HEK293T (cell line): ENCODE measurements at regions not wholly inside any gene's neighbourhood (a gene's known extent, or its start where the extent isn't known, plus 50 kb on each side); places are given as distances from the start of the nearest gene placed in this dataset.

Source experiments
- CTCF ChIA-PET: fragments of 350-600 bp; formaldehyde crosslinking; extraction: SDS; loops from one replicate; lab custom pipeline; 2021; ENCODE audit warnings: antibody characterized with exemption, inconsistent platforms; lab: Yijun Ruan, JAX
- POLR2A ChIA-PET: fragments of 350-600 bp; formaldehyde crosslinking; extraction: SDS; loops from one replicate; lab custom pipeline; 2020; ENCODE audit warnings: antibody characterized with exemption, inconsistent platforms; lab: Yijun Ruan, JAX
- DNase-seq: peaks from one replicate; pipeline ENCODE4 v3.0.0; 2012; ENCODE audit warnings: mixed read lengths; ENCODE audit errors: extremely low spot score
- ARNT ChIP-seq: fragments of 450-650 bp; IDR thresholded peaks from 2 replicates; pipeline ENCODE4 v1.6.1; 2017; ENCODE audit warnings: mild to moderate bottlenecking
- BHLHE40 ChIP-seq: fragments of 450-650 bp; IDR thresholded peaks from 2 replicates; pipeline ENCODE4 v1.6.1; 2016; ENCODE audit warnings: mild to moderate bottlenecking, moderate library complexity, borderline replicate concordance
- CTBP1 ChIP-seq: fragments of 450-650 bp; IDR thresholded peaks from 2 replicates; pipeline ENCODE4 v1.6.1; 2016; ENCODE audit warnings: borderline replicate concordance
- ELF4 ChIP-seq: fragments of 450-650 bp; IDR thresholded peaks from 2 replicates; pipeline ENCODE4 v1.6.1; 2017; ENCODE audit warnings: antibody characterized with exemption
- FOXA1 ChIP-seq: fragments of 450-650 bp; IDR thresholded peaks from 2 replicates; pipeline ENCODE4 v1.6.1; 2016; ENCODE audit warnings: mild to moderate bottlenecking
- FOXK2 ChIP-seq: fragments of 450-650 bp; IDR thresholded peaks from 2 replicates; pipeline ENCODE4 v1.6.1; 2016; ENCODE audit warnings: mild to moderate bottlenecking
- FOXM1 ChIP-seq: fragments of 450-650 bp; IDR thresholded peaks from 2 replicates; pipeline ENCODE4 v1.6.1; 2017; ENCODE audit warnings: mild to moderate bottlenecking, borderline replicate concordance
- HDGF ChIP-seq: fragments of 450-650 bp; IDR thresholded peaks from 2 replicates; pipeline ENCODE4 v1.6.1; 2017; ENCODE audit warnings: antibody characterized with exemption, borderline replicate concordance
- L3MBTL2 ChIP-seq: fragments of 450-650 bp; conservative IDR thresholded peaks from 2 replicates; pipeline ENCODE4 v1.6.1; 2016; ENCODE audit warnings: mild to moderate bottlenecking
- LEF1 ChIP-seq: fragments of 450-650 bp; IDR thresholded peaks from 2 replicates; pipeline ENCODE4 v1.6.1; 2017; ENCODE audit warnings: mild to moderate bottlenecking, borderline replicate concordance
- NFRKB ChIP-seq: fragments of 450-650 bp; IDR thresholded peaks from 2 replicates; pipeline ENCODE4 v1.6.1; 2016; ENCODE audit warnings: mild to moderate bottlenecking, moderate library complexity
- SP1 ChIP-seq: fragments of 450-650 bp; IDR thresholded peaks from 2 replicates; pipeline ENCODE4 v1.6.1; 2017
- SUZ12 ChIP-seq: fragments of 450-650 bp; IDR thresholded peaks from 2 replicates; pipeline ENCODE4 v1.6.1; 2016; ENCODE audit warnings: mild to moderate bottlenecking
- TARDBP ChIP-seq: fragments of 450-650 bp; IDR thresholded peaks from 2 replicates; pipeline ENCODE4 v1.6.1; 2016
- ZNF384 ChIP-seq: fragments of 450-650 bp; IDR thresholded peaks from 2 replicates; pipeline ENCODE4 v1.6.1; 2016
- TF ChIP-seq, protein P1 (sequence below): fragments of 450-650 bp; IDR thresholded peaks from 2 replicates; pipeline ENCODE4 v1.6.1; 2016

DNA sequence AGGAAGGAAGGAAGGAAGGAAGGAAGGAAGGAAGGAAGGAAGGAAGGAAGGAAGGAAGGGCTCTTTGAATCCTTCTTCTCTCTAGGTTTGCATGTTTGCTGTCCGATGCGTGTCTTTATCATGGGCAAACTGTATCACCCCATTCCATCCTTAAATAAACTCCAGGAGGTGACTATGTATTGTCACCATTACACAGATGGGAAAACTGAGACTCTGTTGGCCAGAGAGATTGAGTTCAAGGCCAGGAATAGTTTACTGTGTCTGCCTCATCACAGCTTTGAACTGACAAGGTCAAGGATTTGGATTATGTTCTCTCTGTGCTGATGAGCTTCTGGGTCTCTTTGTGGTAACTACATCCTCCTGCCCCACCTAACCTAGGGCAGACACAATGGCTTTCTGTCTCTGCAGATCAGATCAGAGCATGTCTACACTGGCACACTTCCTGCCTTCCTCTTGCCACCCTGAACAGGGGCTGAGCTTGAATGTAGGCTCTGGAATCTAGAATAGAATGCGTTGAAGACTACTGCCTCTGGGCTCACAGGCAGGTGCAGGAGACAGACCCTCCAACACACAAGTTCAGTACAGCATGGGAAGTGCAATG is 78.9 kb upstream of the MAP1LC3B2 start:
- CTCF ChIA-PET: interaction anchor here (0.7 kb wide), 1 partner anchor 16 kb away, joined by 4 read pairs; no protein-coding TSS in a partner anchor
- no peak for TF ChIP-seq ELF4
- no peak for TF ChIP-seq SUZ12
- no peak for TF ChIP-seq ZNF384
- TF ChIP-seq NFRKB: no peak
- TF ChIP-seq HDGF: no peak
- no peak for TF ChIP-seq LEF1
- TF ChIP-seq TARDBP: no peak
- TF ChIP-seq ARNT: no peak
- DNase-seq: no peak
- POLR2A ChIA-PET: no interaction called here

DNA sequence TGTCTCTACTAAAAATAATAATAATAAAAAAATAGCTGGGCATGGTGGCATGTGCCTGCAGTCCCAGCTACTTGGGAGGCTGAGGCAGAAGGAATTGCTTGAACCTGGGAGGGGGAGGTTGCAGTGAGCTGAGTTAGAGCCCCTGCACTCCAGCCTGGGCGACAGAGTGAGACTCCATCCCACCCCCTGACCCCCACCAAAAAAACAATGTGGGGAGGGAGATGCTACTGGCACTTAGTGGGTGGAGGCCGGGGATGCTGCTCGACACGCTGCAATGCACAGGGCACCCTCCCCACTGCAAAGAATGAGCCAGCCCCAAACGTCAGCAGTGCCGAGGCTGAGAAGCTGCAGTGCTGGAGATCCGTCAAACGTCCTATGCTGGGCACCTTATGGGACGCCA is 77.5 kb upstream of the MAP1LC3B2 start:
- POLR2A ChIA-PET: interaction anchor here (0.9 kb wide), 1 partner anchor 15 kb away, joined by 3 read pairs; no protein-coding TSS in a partner anchor
- CTCF ChIA-PET: interaction anchor here (0.6 kb wide), 2 partner anchors 54 to 78 kb away, joined by 3 read pairs; no protein-coding TSS in a partner anchor

DNA sequence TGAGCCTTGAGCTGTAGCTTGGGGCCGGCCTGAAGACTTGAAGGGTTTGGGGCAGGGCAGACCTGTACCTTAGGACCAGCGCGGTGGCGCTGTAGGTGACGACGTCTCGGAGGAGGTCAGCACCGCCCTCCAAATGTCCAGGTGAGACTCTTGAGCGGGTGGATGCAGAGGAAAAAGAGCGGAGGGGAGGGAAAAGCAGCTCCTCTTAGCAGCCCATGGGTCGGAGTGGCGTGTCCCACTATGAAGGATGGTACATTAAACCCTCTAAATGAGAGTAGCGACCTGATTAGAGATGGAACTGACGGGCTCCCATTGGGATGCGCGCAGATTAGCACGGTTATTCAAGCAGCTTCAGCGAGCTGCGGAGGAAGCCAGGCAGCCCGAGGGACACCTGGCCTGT is 77.0 kb upstream of the MAP1LC3B2 start:
- DNase-seq: no peak
- CTCF ChIA-PET: interaction anchor here (0.6 kb wide), 2 partner anchors 53 to 78 kb away, joined by 3 read pairs; no protein-coding TSS in a partner anchor
- POLR2A ChIA-PET: interaction anchor here (0.9 kb wide), 1 partner anchor 15 kb away, joined by 3 read pairs; no protein-coding TSS in a partner anchor
- TF ChIP-seq SP1 (no peak), NFRKB (no peak), ZNF384 (no peak)

More for the DNA sequence above, 77.5 kb upstream of the MAP1LC3B2 start:
- no peak for TF ChIP-seq SUZ12
- no peak for TF ChIP-seq FOXM1
- no peak for TF ChIP-seq ELF4
- no peak for TF ChIP-seq LEF1
- TF ChIP-seq SP1: no peak
- TF ChIP-seq CTBP1: no peak
- TF ChIP-seq ZNF384: no peak
- TF ChIP-seq BHLHE40: no peak
- no peak for TF ChIP-seq ARNT
- TF ChIP-seq NFRKB: no peak
- TF ChIP-seq HDGF: no peak
- TF ChIP-seq FOXA1: no peak
- TF ChIP-seq FOXK2: no peak
- TF ChIP-seq TARDBP: no peak
- no peak for TF ChIP-seq L3MBTL2
- TF ChIP-seq, protein P1, sequence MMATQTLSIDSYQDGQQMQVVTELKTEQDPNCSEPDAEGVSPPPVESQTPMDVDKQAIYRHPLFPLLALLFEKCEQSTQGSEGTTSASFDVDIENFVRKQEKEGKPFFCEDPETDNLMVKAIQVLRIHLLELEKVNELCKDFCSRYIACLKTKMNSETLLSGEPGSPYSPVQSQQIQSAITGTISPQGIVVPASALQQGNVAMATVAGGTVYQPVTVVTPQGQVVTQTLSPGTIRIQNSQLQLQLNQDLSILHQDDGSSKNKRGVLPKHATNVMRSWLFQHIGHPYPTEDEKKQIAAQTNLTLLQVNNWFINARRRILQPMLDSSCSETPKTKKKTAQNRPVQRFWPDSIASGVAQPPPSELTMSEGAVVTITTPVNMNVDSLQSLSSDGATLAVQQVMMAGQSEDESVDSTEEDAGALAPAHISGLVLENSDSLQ: no peak
- no peak for DNase-seq

DNA sequence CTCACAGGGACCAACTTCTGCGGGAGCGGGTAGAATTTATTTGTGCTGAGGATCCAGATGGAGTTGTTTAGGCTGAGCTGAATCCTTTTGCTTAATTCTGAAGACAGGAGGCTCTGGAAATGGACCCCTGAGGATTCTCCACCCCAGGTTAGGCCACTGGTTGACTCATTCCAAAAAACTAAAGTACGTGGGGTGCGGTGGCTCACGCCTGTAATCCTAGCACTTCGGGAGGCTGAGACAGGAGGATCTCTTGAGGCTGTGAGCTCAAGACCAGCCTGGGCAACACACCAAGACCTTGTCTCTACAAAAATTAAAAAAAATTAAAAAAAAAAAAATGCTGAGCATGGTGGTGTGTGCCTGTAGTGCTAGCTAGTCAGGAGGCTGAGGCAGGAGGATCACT is 76.3 kb upstream of the MAP1LC3B2 start:
- ChIA-PET CTCF (interaction anchor here (0.6 kb wide), 1 partner anchor 175 kb away, joined by 3 read pairs; no protein-coding TSS in a partner anchor), POLR2A (no interaction called here)
- TF ChIP-seq CTBP1 (no peak), SP1 (no peak), ARNT (no peak), BHLHE40 (no peak), TARDBP (no peak), SUZ12 (no peak), NFRKB (no peak), L3MBTL2 (no peak), HDGF (no peak), ZNF384 (no peak), FOXK2 (no peak), ELF4 (no peak), LEF1 (no peak)
- TF ChIP-seq, protein P1: no peak
- DNase-seq: no peak

DNA sequence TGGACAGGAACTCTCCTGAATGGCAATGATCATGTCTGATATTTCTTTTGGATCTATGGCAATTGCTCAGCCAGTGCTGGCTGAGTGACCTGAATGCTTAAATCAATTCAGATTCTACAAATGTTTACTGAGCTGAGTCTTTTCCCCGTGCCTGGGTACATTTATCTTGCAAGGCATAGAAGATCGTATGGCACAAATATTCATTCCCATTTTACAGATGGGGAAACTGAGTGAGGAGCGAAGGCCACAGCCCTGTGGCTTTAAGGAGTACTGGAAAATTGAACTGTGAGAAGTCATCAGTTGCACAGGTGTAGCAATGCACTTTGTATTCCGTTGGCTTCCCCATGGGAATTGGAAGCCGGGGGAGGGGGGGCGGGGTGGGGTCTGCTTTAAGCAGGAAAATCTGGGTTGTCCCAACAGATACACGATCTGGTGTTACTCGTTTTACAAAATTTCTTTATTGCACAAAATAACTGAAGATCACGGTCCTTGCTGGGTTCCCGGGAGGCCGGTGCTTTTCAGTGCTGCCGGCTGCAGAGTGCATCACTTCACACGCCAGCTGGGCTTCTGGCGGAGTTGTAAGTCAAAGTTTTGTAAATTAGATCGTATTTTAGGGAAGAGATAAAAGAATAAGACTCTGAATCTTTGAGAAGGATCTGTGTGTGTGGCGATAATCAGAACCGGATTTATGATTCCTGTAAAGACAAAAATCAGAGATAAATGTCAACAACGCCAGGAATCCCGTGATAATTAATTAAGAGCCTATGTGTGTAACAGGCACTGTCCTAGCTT is 75.0 kb upstream of the MAP1LC3B2 start:
- POLR2A ChIA-PET: no interaction called here
- CTCF ChIA-PET: interaction anchor here (0.8 to 1.2 kb wide), 3 partner anchors 9 to 136 kb away, joined by 3 read pairs; no protein-coding TSS in a partner anchor
- no peak for DNase-seq
- TF ChIP-seq FOXM1: no peak
- TF ChIP-seq L3MBTL2: no peak
- no peak for TF ChIP-seq NFRKB
- TF ChIP-seq BHLHE40: no peak
- no peak for TF ChIP-seq TARDBP
- TF ChIP-seq HDGF: no peak
- no peak for TF ChIP-seq SUZ12
- no peak for TF ChIP-seq CTBP1

DNA sequence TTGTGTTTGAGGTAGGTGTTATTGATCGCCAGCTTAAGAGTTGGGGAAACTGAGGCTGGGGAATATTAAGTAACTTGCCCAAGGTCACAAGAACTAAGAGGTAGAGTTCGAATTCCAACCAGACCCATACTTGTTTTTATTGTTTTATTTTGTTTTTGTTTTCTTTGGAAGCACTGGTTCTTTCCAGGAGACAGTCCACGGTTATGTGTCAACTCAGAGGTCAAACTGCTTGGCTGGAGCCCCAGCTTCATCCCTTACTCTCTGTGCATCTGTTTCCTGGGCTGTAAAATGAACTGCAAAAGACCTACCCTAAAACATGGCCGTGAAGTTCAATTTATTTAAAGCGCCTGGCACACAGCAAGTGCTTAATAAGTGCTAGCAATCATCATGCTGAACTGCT is 74.4 kb upstream of the MAP1LC3B2 start:
- DNase-seq: no peak
- CTCF ChIA-PET: interaction anchor here (0.8 to 1.2 kb wide), 3 partner anchors 10 to 135 kb away, joined by 3 read pairs; no protein-coding TSS in a partner anchor
- TF ChIP-seq ELF4 (no peak), L3MBTL2 (no peak), ARNT (no peak), SP1 (no peak), FOXA1 (no peak), HDGF (no peak), SUZ12 (no peak), BHLHE40 (no peak), LEF1 (no peak), FOXK2 (no peak), FOXM1 (no peak), CTBP1 (no peak), TARDBP (no peak), ZNF384 (no peak), NFRKB (no peak)
- TF ChIP-seq, protein P1: no peak
- POLR2A ChIA-PET: no interaction called here
